ENCODE measurements at regions not wholly inside any gene's neighbourhood (a gene's known extent, or its start where the extent isn't known, plus 50 kb on each side); places are given as distances from the start of the nearest gene placed in this dataset.

DNA sequence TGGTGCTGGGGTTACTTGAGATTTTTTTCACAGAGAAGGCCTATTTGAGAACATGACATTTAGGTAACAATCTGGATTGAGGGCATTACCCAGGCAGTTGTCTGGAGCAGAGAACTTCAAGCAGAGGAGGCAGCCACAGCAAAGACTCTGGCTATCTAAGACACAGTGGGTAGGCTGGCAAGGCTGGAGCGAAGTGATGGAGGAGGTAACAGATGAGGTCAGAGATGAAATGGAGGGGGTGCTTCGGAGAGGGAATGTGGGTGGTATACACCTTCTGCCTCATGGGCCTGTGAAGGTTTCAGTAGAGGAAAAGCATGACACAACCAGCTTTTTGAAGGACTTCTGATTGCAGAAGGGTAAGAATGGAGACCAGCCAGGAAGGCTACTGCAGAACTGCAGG lies 65.9 kb downstream of the TMEM174 start:
- POLR2A ChIA-PET, result no interaction called here
- CTCF ChIA-PET, result no interaction called here

More for the DNA sequence above, 65.9 kb downstream of the TMEM174 start:
- no TSS peak for BruUV-seq (replicated peaks)
- intact Hi-C loops (cut with micrococcal nuclease), result no loop called here
- FAIRE-seq, result no peak
- TF ChIP-seq POLR2A (IDR thresholded peaks at IDR 0.05; ENCODE audit: low read depth, low read length) (no peak), EZH2 (IDR thresholded peaks at IDR 0.05; ENCODE audit: borderline replicate concordance, low read depth, low read length, severe bottlenecking) (no peak), MYC (IDR thresholded peaks at IDR 0.05; ENCODE audit: low read depth, low read length) (no peak), FOS (IDR thresholded peaks at IDR 0.05; ENCODE audit: borderline replicate concordance, insufficient read depth, low read length) (no peak), JUN (IDR thresholded peaks at IDR 0.05; ENCODE audit: borderline replicate concordance, insufficient read depth, insufficient read length, low read depth) (no peak), GATA2 (IDR thresholded peaks at IDR 0.05; ENCODE audit: insufficient read depth, insufficient read length, low read depth, low read length) (no peak), POLR2AphosphoS5 (IDR thresholded peaks at IDR 0.05; ENCODE audit: insufficient read depth, low read depth, low read length) (no peak)
- TF ChIP-seq, protein P1, sequence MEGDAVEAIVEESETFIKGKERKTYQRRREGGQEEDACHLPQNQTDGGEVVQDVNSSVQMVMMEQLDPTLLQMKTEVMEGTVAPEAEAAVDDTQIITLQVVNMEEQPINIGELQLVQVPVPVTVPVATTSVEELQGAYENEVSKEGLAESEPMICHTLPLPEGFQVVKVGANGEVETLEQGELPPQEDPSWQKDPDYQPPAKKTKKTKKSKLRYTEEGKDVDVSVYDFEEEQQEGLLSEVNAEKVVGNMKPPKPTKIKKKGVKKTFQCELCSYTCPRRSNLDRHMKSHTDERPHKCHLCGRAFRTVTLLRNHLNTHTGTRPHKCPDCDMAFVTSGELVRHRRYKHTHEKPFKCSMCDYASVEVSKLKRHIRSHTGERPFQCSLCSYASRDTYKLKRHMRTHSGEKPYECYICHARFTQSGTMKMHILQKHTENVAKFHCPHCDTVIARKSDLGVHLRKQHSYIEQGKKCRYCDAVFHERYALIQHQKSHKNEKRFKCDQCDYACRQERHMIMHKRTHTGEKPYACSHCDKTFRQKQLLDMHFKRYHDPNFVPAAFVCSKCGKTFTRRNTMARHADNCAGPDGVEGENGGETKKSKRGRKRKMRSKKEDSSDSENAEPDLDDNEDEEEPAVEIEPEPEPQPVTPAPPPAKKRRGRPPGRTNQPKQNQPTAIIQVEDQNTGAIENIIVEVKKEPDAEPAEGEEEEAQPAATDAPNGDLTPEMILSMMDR (IDR thresholded peaks at IDR 0.05; ENCODE audit: extremely low read depth in 1 of 2, insufficient read depth in 1 of 2, low read depth in 1 of 2, low read length in 2 of 2), result no peak
- TF ChIP-seq, protein P2, sequence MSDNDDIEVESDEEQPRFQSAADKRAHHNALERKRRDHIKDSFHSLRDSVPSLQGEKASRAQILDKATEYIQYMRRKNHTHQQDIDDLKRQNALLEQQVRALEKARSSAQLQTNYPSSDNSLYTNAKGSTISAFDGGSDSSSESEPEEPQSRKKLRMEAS (IDR thresholded peaks at IDR 0.05; ENCODE audit: insufficient read depth, insufficient read length), result no peak
- no peak for DNase-seq (ENCODE audit: low read depth, low spot score)
- H3K9me1 ChIP-seq (replicated peaks; ENCODE audit: control insufficient read depth, extremely low read depth, insufficient read depth, low read length), result no peaks in the 10 kb centered on the region
- no peak overlapping the region for H3K9ac ChIP-seq (replicated peaks; ENCODE audit: extremely low read depth, insufficient read depth, low read length)
- no peaks in the 10 kb centered on the region for H3K36me3 ChIP-seq (ENCODE audit: control insufficient read depth in 2 of 2, extremely low read depth in 1 of 2, insufficient read depth in 2 of 2, low read length in 2 of 2)
- peaks cover under 1% of the 10 kb centered on the region for H3K4me1 ChIP-seq (ENCODE audit: control insufficient read depth, extremely low read depth, insufficient read depth, low read length)
- no peaks in the 10 kb centered on the region for H3K9me3 ChIP-seq (replicated peaks; ENCODE audit: control insufficient read depth, insufficient read depth, low read length)
- no peaks in the 10 kb centered on the region for H3K79me2 ChIP-seq (ENCODE audit: control insufficient read depth, insufficient read depth, low read length)
- no peaks in the 10 kb centered on the region for H4K20me1 ChIP-seq (replicated peaks; ENCODE audit: control insufficient read depth, extremely low read depth, insufficient read depth, low read length)
- H3K4me2 ChIP-seq (ENCODE audit: insufficient read depth, low read length), result no peak overlapping the region
- dilution Hi-C loops (cut with MboI; ENCODE audit: extremely low pct_ligation_motif_present, low sequenced_read_pairs), result no loop called here
- H3K27me3 ChIP-seq (ENCODE audit: control insufficient read depth in 2 of 2, insufficient read depth in 2 of 2, low read length in 2 of 2), result peaks cover 55 to 88% of the 10 kb centered on the region in 2 experiments
- H2AFZ ChIP-seq (ENCODE audit: low read depth, low read length), result no peak overlapping the region
- no peak overlapping the region for H3K4me3 ChIP-seq (replicated peaks in 1 of 3; ENCODE audit: insufficient read depth in 1 of 3, low read depth in 1 of 3, low read length in 3 of 3)
- H3K27ac ChIP-seq (ENCODE audit: insufficient read depth, low read depth, low read length), result no peak overlapping the region
